Lung (tissue), 11 donors: ENCODE measurements at regions not wholly inside any gene's neighbourhood (a gene's known extent, or its start where the extent isn't known, plus 50 kb on each side); places are given as distances from the start of the nearest gene placed in this dataset.

Experiments
- ATAC-seq: fragments of 200-7000 bp; cut with Tn5 transposase; one replicate; pipeline ENCODE4 v1.9.1; 2020; ENCODE audit warnings: moderate number of reproducible peaks; ENCODE audit not compliant: insufficient read depth, low FRiP score
- DNase-seq, 3 donors: peaks; one replicate each; pipeline ENCODE4 v3.0.0-alpha.2; 2013 to 2017
- H3K27ac ChIP-seq, 2 donors: one replicate each; pipeline ENCODE4 v1.5.1; 2013; ENCODE audit warnings: mild to moderate bottlenecking in 2 of 2, moderate library complexity in 2 of 2, control low read depth in 1 of 2, inconsistent platforms in 1 of 2, low read depth in 1 of 2, low read length in 1 of 2
- H3K27me3 ChIP-seq, 3 donors: one replicate each; pipeline ENCODE4 v1.5.1; 2013; ENCODE audit warnings: low read length in 2 of 3; ENCODE audit not compliant: control insufficient read depth in 3 of 3, insufficient read depth in 3 of 3
- H3K36me3 ChIP-seq, 4 donors: one replicate each; pipeline ENCODE4 v1.5.1; 2013; ENCODE audit warnings: low read length in 4 of 4, mild to moderate bottlenecking in 1 of 4, moderate library complexity in 1 of 4; ENCODE audit not compliant: control insufficient read depth in 4 of 4, insufficient read depth in 4 of 4
- H3K4me1 ChIP-seq, 5 donors: one replicate each; pipeline ENCODE4 v1.5.1; 2013; ENCODE audit warnings: low read length in 5 of 5, mild to moderate bottlenecking in 2 of 5, moderate library complexity in 1 of 5; ENCODE audit not compliant: control insufficient read depth in 5 of 5, insufficient read depth in 5 of 5
- H3K4me3 ChIP-seq: one replicate; pipeline ENCODE4 v1.5.1; 2013; ENCODE audit warnings: mild to moderate bottlenecking, control low read depth, moderate library complexity
- H3K9ac ChIP-seq, 2 donors: one replicate each; pipeline ENCODE4 v1.5.1; 2013; ENCODE audit warnings: low read length in 2 of 2, control low read depth in 1 of 2; ENCODE audit not compliant: insufficient read depth in 1 of 2
- H3K9me3 ChIP-seq, 4 donors: one replicate each; pipeline ENCODE4 v1.5.1; 2013; ENCODE audit warnings: low read length in 3 of 4, mild to moderate bottlenecking in 1 of 4, moderate library complexity in 1 of 4; ENCODE audit not compliant: control insufficient read depth in 4 of 4, insufficient read depth in 3 of 4
- CTCF ChIP-seq: IDR thresholded peaks from 2 replicates; pipeline ENCODE4 v1.5.1; 2012; ENCODE audit warnings: mild to moderate bottlenecking; ENCODE audit errors: control extremely low read depth, extremely low read depth
- WGBS, 2 donors: extraction: QIAGEN DNeasy Blood & Tissue Kit; methylation state at CpG; one replicate each; pipeline ENCODE4 v1.1.7; 2013; 5-methylcytosine and 5-hydroxymethylcytosine counted together
- donor health status: control.
- donor health status: control.
- donor health status: Bipolar disorder and iron deficiency.
- donor health status: healthy.
- donor health status: DM: yes; HTN: yes; CAD: no.

GRCh38 chr20:40617594-40617993, 71.4 kb downstream of the MAFB start:
- Histone ChIP-seq H3K27ac (no peak overlapping the region), H3K4me3 (no peak overlapping the region), H3K4me1 (no peaks in the 10 kb centered on the region), H3K9ac (no peak overlapping the region), H3K9me3 (no peaks in the 10 kb centered on the region), H3K36me3 (no peaks in the 10 kb centered on the region), H3K27me3 (no peaks in the 10 kb centered on the region)
- TF ChIP-seq CTCF = no peak
- WGBS, 2 donors = 92% methylated on average over 6 of the region's 6 CpGs
- no peak for ATAC-seq
- DNase-seq = no peak

- no peak overlapping the region for H3K9ac ChIP-seq
- TF ChIP-seq CTCF = no peak
- H3K27ac ChIP-seq = no peak overlapping the region
- no peak overlapping the region for H3K4me3 ChIP-seq
- ATAC-seq (no peak), DNase-seq (no peak)
- no peaks in the 10 kb centered on the region for H3K36me3 ChIP-seq
- no peaks in the 10 kb centered on the region for H3K9me3 ChIP-seq
- peaks cover 0 to 2% (median 0%) of the 10 kb centered on the region in 5 donors for H3K4me1 ChIP-seq
- H3K27me3 ChIP-seq = no peaks in the 10 kb centered on the region
Observed at GRCh38 chr20:40612837-40613236, 76.2 kb downstream of the MAFB start.

- no peak overlapping the region for H3K4me3 ChIP-seq
Observed at GRCh38 chr20:40612247-40612646, 76.8 kb downstream of the MAFB start.

More at GRCh38 chr20:40612247-40612646, 76.8 kb downstream of the MAFB start:
- no peak for TF ChIP-seq CTCF
- H3K9me3 ChIP-seq = no peaks in the 10 kb centered on the region
- H3K27ac ChIP-seq = no peak overlapping the region
- WGBS, 2 donors = 93 to 95% methylated on average over 4 of the region's 4 CpGs
- no peak overlapping the region for H3K9ac ChIP-seq
- H3K27me3 ChIP-seq = no peaks in the 10 kb centered on the region
- H3K36me3 ChIP-seq = no peaks in the 10 kb centered on the region
- ATAC-seq (no peak), DNase-seq (no peak)
- peaks cover 0 to 2% (median 0%) of the 10 kb centered on the region in 5 donors for H3K4me1 ChIP-seq
